ENCODE measurements at regions not wholly inside any gene's neighbourhood (a gene's known extent, or its start where the extent isn't known, plus 50 kb on each side); places are given as distances from the start of the nearest gene placed in this dataset.
"Not testable (repeated sequence)": the region's sequence is repeated elsewhere in the genome, so short reads cannot be mapped to it uniquely, and the experiment has no call there.

DNA sequence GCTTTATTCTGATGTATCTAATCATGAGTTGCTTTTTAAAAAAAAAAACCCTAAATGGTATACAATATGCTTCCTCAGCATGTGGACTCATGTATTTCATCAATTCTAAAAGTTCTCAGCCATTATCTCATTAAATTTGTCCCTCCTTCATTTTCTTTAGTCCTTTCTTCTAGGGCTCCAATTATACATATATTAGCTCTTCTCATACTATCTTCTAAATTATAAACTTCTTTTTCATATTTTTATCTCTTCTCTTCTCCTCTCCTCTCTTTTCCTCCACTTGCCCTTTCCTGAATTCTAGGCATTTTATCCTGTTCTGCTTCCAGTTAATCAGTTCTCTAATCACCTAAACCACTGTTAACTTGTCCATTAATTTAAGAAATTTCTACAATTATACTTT lies 55.0 kb upstream of the IL33 start:
- DNase-seq (ENCODE audit: low spot score), result no peak

DNA sequence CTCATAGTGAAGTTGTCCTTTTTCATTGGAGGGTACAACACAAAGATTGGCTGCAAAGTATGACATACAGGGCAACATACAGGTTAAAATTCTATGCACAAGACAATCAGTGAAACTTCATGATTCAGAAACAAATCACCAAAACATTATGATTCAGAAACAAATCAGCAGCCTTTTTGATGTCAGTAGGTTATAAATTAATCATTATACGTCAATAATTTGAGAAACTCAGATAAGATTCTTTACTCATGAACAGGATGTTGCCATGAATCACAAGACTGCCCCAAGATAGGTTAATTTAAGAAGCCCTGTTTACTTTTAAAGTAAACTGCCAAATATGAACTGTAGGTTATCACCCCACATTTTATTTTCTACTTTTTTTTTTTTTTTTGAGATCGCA lies 62.2 kb upstream of the IL33 start:
- DNase-seq (ENCODE audit: low spot score), result no peak

DNA sequence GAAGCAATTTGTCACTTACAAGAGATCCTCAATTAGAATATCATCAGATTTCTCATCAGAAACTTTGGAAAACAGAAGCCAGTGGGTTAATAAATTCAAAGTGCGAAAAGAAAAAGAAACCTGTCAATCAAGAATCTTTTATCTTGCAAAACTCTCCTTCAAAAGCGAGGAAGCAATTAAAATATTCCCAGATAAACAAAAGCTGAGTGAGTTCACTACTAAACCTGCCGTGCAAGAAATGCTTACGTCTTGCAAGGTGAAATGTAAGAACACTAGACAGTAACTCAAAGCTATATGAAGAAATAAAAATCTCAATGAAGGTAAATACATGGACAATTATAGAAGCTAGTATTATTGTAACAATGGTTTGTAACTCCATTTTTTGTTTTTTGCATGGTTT lies 62.8 kb upstream of the IL33 start:
- no peak for DNase-seq (ENCODE audit: low spot score)

DNA sequence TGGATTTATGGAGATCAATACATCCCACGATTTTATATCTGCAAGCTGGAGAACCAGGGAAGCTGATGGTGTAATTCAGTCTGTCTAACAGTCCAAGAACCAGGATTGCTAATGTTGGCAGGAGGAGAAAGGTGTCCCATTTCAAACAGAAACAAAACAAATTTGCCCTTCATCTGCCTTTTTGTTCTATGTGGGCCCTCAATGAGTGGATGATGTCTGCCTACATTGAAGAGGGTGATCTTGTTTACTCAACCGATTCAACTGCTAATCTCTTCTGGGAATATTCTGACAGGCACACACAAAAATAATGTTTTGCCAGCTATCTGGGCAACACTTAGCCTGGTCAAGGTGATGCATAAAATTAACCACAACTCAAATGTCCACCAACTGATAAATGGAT lies 65.1 kb upstream of the IL33 start:
- DNase-seq (ENCODE audit: low spot score), result no peak

DNA sequence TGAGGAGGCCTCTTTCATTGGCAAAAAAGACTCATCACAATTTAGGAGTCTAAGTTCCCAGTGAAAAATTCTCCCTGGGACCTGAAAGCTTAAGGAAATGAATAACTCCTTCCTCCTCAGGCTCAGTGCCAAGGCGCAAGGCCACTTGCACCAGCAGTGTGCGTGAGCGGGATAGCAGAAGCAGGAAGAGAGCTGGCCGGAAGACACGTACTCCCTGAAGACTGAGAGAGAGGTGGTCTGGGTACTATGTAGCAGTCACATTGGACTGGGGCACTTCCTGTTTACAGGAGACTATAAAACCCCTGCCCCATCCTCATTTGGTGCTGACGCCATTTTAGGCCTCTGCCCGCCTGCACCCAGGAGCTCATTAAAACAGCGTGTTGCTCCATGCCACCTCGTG lies 66.3 kb upstream of the IL33 start:
- no peak for DNase-seq (ENCODE audit: low spot score)

DNA sequence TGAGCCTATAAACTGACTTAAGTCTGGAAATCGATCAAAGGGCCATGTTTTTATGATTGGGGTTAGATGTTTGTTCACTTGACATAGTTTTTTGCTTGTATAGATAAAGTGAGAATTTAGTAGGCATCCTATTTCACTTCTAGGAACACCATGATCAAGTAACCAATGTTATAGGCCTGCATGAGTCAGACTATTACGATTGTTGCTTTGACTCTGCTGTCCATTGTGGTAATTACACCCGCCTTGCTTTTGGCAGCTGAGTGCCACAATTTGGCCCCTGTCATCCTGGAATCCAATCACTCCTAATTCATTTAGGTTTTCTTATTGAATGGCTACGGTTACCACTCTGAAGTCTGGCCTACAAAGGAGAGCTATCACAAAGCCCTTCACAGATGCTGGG lies 67.8 kb upstream of the IL33 start:
- DNase-seq (ENCODE audit: low spot score), result no peak

DNA sequence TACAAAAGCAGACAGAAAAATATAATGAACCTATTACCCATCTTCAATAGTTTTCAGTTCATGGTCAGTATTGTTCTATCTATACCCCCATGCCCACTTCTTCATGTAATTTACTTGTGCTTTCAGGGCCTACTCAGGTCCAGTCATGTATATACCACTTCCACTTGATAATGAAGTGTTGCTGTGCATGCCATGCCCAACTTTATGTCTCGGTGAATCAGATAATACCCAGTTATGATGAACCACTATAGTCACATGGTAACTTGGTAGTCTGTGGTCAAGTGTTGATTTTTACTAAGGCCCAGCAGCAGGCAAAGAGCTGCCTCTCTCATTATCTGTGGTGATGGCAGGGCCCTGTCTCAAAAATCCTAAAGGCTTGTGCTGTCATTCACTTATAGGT lies 70.7 kb upstream of the IL33 start:
- DNase-seq (ENCODE audit: low spot score), result no peak

DNA sequence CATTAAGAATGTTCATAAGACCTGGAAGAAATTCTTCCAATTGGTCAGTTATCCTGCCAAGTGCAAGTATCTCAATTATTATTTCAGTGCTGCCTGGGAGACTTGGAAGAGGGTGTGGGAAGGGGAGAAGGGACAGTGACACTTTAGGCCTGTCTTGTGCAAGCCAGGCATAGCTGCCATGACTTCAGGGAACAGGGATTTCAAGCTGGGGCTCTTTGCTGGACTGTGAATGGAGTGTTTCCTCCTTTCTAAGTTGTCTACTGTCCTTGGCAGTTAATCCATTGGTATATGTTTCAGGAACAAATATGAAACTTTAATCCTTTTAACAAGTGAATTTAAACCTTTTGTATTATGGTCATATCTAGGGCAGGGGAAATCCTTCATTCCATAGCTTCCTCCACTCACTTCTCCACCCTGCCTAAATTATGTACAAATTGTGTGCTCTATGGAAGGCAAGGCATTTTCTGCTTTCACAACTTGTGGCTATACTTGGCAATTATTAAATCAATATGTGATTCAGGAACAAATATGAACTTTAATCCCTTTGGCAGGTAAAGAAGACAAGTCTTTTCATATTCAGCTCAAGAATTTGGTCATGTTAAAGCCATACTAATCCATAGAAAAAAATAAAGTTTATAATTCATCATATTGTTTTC lies 72.7 kb upstream of the IL33 start:
- no peak for DNase-seq (ENCODE audit: low spot score)

DNA sequence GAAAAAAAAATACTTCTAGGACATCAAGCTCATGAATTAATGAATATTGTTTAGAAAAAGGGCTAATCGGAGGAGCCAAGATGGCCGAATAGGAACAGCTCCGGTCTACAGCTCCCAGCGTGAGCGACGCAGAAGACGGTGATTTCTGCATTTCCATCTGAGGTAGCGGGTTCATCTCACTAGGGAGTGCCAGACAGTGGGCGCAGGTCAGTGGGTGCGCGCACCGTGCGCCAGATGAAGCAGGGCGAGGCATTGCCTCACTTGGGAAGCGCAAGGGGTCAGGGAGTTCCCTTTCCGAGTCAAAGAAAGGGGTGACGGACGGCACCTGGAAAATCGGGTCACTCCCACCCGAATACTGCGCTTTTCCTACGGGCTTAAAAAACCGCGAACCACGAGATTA lies 79.8 kb upstream of the IL33 start:
- DNase-seq (ENCODE audit: low spot score), result not testable (repeated sequence)

DNA sequence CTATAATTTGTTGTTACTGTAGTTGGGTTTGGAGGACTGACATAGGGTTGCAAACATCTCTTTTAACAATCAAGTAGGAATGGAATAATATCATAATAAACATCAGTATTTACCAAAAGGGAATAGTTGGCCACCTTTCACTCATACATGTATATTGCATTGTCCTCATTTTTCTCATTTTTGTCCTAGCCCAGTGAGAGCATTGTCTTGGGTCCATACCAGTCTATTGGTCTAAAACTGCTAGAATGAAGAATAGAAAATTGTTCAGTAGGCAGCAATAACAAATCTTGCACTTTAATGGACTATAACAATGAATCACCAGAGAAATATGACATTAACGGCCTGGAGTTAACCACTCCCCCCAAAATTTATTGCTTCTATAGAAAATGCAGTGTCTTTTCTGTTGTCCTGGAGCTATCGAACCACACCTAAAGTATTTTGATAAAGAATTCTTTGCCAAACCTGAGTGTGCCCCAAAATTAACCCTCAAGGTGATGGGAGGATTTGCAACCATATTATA lies 80.9 kb upstream of the IL33 start:
- no peak for DNase-seq (ENCODE audit: low spot score)

DNA sequence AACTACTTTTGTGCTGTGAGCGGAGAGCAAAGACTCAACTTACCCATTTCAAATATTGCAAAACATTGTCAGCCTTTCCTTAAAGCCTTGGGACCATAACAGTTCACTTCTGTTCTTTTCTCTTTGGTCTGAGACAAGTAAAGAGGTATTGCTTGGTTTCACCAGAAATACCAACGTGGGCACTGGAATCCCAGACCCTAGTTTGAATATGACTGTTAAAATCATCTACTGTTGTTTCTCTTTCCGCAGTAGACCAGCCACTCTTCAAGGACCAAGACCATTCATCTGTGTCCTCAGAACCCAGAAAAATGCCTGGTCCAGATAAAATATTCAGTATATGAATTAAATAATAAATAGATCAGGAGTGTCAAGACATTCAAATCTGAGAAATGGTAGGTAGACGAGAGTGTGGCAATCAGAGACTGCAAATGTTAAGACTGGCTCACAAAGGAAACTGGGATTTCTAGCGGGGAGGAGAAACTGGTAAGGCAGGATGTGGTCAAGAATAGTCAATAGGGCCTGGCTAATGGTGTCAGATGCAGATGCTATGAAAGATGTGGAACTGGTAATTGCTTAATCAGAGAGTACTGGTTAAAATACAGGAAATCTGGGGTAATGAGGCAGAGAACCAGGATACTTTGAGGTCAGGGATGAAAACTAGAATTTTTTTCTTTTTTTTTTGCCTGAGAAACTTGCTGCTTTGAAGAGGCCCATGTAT lies 82.1 kb upstream of the IL33 start:
- DNase-seq (ENCODE audit: low spot score), result no peak

DNA sequence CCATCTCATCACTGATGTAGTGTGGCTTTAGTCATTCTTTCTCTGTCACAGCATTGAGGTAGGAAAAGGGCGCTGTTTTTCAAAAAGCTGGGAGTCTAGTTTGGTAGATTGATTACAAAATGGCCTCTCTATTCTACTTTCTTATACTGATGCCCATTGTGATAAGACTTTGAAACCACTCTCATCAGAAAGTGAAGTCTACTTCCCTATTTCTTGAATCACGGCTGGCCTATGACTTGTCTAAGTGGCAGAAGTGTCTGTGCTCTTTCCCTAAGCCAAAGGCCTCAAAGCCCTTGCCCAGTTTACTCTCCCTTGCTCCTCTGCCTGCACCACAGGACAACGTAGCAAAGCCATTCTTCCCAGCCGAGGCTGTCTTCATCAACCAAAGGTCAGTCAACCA lies 83.0 kb upstream of the IL33 start:
- no peak for DNase-seq (ENCODE audit: low spot score)

DNA sequence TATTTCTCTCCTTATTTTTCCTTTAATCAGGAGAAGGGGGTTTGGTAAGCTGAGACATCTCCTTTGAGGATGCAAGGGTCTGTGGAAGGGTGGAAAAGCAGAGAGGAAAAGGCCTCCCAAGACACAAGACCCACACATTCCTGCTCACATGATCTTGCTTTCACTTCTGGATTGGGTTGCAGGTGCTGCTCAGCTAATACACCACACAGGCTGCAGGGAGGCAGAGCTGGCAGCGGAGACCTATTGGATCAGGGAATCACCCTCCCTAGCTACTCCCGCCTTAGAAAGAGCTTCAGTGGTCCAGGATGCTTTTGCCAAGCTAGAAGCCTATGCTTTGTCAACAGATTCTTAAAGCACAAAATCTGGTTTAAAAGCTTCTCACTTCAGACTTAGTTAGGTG lies 87.6 kb upstream of the IL33 start:
- DNase-seq (ENCODE audit: low spot score), result no peak

DNA sequence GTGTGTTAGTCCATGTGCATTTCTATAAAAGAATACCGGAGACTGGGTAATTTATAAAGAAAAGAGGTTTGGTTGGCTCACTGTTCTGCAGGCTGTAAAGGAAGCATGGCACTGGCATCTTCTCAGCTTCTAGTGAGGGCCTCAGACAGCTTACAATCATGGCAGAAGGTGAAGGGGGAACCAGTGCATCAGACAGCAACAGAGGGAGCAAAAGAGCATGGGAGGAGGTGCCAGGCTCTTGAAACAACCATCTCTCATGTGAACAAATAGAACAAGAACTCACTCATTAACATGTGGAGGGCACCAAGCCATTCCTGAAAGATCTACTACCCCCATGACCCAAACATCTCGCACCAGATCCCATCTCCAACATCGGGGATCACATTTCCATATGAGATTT lies 89.2 kb upstream of the IL33 start:
- no peak for DNase-seq (ENCODE audit: low spot score)

DNA sequence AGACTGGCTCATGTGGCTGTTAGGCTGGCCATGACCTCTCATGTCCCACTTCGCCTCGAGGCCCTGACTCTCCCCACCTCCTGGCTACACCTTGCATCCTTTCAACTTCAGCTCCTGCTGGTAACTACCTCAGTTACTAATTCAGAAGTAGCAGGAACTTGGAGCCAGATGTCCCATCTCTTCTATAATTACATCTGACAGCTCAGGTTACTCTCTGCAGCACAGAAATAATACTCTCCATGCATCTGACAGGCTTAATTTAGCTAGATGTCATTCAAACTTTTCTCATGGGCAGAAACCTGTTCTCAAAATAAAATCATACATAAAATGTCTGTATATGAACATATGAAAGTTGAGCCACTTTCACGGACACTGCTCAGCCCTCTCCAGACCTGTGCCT lies 92.2 kb upstream of the IL33 start:
- DNase-seq (ENCODE audit: low spot score), result peak; percentile 67

DNA sequence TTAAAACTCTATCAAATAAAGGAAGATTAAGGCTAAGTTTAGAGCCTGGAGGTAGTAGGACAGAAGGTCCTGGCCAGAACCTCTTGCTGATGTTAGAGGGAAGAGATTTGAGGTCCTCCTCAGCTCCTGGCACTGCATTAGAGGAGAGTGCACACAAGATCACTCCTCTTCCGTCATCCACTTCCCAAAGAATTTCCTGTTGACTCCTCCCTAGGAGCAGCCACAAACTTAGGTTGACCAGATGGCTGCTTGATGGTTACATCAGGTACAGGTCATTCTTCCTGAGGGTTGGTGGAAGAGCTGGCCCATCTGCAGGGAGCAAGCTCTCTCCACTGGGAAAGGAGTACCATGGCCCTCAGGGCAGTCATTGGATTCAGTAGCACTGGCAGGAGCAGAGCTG lies 93.9 kb upstream of the IL33 start:
- no peak for DNase-seq (ENCODE audit: low spot score)

DNA sequence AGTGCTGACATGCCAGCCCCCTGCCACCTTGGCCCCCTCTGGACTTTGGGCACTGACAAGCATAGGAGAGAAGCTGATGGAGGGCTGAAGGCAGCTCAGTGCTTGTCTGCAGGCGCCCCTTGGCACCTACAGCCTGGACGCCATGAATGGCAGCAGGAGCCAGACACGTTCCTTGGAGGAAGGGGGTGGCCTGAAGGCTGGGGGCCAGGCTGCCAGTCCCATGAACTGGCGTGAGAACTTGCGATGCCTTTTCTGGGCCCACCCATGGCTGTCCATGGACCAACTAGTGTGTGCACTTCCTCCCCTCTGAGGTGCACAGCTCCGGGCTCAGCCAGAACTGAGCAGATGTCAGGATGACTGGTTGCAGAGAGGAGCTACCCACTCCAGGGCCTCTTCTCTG lies 99.0 kb upstream of the RANBP6 start:
- no peak for DNase-seq (ENCODE audit: low spot score)

DNA sequence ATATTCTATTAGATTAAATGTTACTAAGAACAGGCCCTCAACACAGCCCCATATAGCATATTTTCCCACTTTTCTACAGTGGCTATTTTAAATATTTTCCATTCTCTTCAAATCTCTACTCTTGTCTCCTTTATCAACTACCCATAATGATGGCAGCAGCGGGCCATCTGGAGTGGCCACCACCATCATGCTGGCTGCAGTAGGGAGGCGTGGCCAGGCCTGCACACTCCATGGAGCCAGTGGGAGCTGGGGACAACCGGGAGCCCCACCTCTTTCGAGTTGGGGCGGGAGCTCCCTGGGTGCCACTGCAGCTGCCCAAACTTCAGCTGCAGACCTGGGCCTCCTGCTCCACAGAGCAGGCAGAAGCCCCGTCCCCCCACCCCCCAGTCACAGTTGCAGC lies 98.4 kb upstream of the RANBP6 start:
- no peak for DNase-seq (ENCODE audit: low spot score)

DNA sequence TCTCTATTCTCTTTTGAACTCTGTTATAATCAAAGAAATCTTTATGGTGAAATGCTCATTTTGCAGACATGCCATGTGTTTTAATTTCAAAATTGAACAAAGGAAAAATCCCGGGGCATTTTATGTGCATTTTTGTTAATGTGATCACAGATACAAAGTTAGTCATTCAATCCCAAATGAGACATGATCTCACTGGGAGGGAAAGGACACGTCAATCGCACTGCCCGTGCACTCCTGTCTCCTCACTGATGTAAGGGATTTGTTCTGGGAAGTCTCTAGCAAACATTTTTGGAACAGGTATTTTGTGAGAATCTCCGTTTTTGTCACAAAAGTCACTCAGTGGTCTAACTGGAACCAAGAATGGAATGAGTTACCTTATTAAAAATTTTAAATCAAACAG lies 97.9 kb upstream of the RANBP6 start:
- no peak for DNase-seq (ENCODE audit: low spot score)

DNA sequence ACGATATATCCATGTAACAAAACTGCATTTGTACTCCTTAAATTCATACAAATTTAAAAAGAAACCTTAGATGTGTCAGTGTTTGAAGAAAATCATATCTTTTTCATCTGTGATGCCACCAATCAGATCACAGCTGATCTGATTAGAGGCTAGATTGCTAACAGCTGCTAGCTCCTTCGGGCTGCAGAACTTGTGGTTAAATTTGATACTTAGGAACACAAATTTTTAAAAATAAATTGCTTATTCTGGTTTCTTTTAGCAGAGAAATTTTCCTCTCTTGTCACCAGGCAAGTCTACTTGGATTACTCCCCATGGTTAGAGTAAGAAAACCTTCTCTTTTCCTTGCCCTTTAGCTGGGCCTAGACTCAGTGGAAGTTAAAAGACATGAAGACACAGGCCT lies 94.6 kb upstream of the RANBP6 start:
- no peak for DNase-seq (ENCODE audit: low spot score)

DNA sequence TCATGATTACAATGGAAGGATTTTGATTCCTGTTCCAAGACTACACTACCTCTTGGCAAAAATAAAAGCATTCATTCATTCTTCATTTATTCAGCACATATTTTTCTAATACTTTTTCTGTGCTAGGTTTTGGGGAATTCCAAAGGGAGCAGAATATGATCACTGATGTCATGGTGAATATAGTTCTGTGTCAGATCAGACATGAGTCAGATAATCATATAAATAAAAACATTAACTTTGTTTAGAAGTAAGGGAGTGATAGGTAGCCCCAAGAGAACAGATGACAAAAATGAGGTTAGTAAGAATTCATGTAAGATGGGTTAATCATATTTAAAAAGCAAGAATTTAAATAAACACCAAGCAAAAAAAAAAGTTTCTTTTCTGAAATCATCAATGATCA lies 94.1 kb upstream of the RANBP6 start:
- DNase-seq (ENCODE audit: low spot score), result no peak

DNA sequence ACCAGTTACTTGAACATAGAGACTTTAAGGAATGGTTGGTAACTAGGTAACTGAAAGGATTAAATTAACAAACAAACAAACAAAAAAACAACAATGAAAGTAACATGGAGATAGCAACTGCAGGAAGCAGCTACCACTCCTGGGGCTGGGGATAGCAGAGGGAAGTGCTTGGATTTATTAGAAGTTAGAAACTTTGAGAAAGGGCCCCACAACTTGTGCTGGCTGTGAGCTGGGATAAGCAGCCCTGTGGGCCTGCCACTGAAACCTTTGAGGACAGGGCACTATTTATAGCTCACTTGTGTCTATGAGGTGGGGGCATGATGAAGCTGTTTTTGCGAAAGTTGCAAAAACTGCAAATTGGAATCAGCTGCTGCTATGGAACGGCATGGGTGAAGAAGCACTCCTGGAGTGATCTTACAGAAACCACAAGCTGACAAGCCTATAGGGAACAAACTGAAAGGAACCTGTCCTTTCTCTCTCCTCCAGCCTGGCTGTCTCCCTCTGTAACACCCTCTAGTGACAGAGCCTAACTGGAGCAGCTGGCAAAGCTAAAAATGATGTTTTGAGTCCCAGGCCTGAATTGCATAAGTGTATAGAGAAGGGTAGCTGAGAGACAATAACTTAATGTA lies 91.4 kb upstream of the RANBP6 start:
- DNase-seq (ENCODE audit: low spot score), result peak; percentile 8

DNA sequence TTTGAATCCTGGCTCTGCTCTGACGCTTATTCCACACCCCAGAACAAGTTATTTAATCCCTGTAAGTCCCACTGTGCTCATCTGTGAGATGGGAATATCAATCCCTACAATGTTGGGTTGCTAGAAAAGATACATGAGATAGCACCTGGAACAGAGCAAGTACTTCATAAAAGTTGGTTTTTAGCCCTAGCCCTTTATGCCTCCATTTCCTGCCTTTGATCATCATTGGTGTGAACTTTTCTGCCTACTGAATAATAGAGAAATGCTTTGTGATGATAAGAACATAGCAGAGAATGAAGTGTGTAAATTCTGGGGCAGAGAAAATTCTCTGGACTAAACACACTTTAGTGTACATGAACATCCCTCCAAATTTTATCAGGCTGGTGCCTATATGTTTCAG lies 90.3 kb upstream of the RANBP6 start:
- no peak for DNase-seq (ENCODE audit: low spot score)

All from SK-N-DZ (cell line).